MM.1S (cell line): ENCODE measurements at regions not wholly inside any gene's neighbourhood (a gene's known extent, or its start where the extent isn't known, plus 50 kb on each side); places are given as distances from the start of the nearest gene placed in this dataset.

Source experiments
- DNase-seq: peaks from one replicate; pipeline ENCODE4 v3.0.0-alpha.2; 2015
- H2AFZ ChIP-seq: fragments of 300-600 bp; sonication (generic); 2 replicates; pipeline ENCODE4 v1.6.0; 2016; ENCODE audit warnings: antibody characterized with exemption, low read length
- H3F3A ChIP-seq: fragments of 300-600 bp; sonication (generic); 2 replicates; pipeline ENCODE4 v1.6.1; 2016; ENCODE audit warnings: mild to moderate bottlenecking, antibody characterized with exemption, low read length, moderate library complexity, mixed read lengths; ENCODE audit not compliant: insufficient read depth
- H3K27ac ChIP-seq: fragments of 300-600 bp; sonication (generic); 2 replicates; pipeline ENCODE4 v1.5.1; 2016; ENCODE audit warnings: mild to moderate bottlenecking, low read length
- H3K27me3 ChIP-seq: fragments of 300-600 bp; sonication (generic); replicated peaks from 2 replicates; pipeline ENCODE4 v1.6.0; 2016; ENCODE audit warnings: low read length; ENCODE audit not compliant: insufficient read depth
- H3K36me3 ChIP-seq: fragments of 300-600 bp; sonication (generic); replicated peaks from 2 replicates; pipeline ENCODE4 v1.6.1; 2016; ENCODE audit warnings: mild to moderate bottlenecking, low read length, mixed read lengths; ENCODE audit not compliant: insufficient read depth
- H3K4me1 ChIP-seq: fragments of 300-600 bp; sonication (generic); 2 replicates; pipeline ENCODE4 v1.6.1; 2016; ENCODE audit warnings: low read length, mixed read lengths
- H3K4me2 ChIP-seq: fragments of 300-600 bp; sonication (generic); 2 replicates; pipeline ENCODE4 v1.6.0; 2016; ENCODE audit warnings: low read depth, low read length
- H3K4me3 ChIP-seq: fragments of 300-600 bp; sonication (generic); 2 replicates; pipeline ENCODE4 v1.5.1; 2016; ENCODE audit warnings: low read length, mixed read lengths
- H3K79me2 ChIP-seq: fragments of 300-600 bp; sonication (generic); 2 replicates; pipeline ENCODE4 v1.6.1; 2016; ENCODE audit warnings: mixed run types, low read length, mixed read lengths
- H3K9ac ChIP-seq: fragments of 300-600 bp; sonication (generic); 2 replicates; pipeline ENCODE4 v1.6.1; 2016; ENCODE audit warnings: low read length, mixed read lengths
- H3K9me2 ChIP-seq: fragments of 300-600 bp; sonication (generic); replicated peaks from 2 replicates; pipeline ENCODE4 v1.6.1; 2016; ENCODE audit warnings: mild to moderate bottlenecking, low read length, mixed read lengths; ENCODE audit not compliant: insufficient read depth
- H3K9me3 ChIP-seq: fragments of 300-600 bp; sonication (generic); replicated peaks from 2 replicates; pipeline ENCODE4 v1.6.1; 2016; ENCODE audit warnings: mild to moderate bottlenecking, low read length, mixed read lengths; ENCODE audit not compliant: insufficient read depth
- H4K20me1 ChIP-seq: fragments of 300-600 bp; sonication (generic); 2 replicates; pipeline ENCODE4 v1.6.1; 2016; ENCODE audit warnings: mild to moderate bottlenecking, low read length, moderate library complexity, mixed read lengths; ENCODE audit not compliant: insufficient read depth
- CTCF ChIP-seq: fragments of 300-600 bp; sonication (generic); IDR thresholded peaks from 2 replicates; pipeline ENCODE4 v1.5.1; 2016; ENCODE audit warnings: antibody characterized with exemption, low read length, mixed read lengths
- EZH2 ChIP-seq: fragments of 300-600 bp; sonication (generic); optimal IDR thresholded peaks from 2 replicates; pipeline ENCODE3; 2017; ENCODE audit warnings: low read depth, mild to moderate bottlenecking, antibody characterized with exemption, low read length, mixed read lengths
- EZH2phosphoT487 ChIP-seq: fragments of 300-600 bp; sonication (generic); IDR thresholded peaks from 2 replicates; pipeline ENCODE4 v1.6.1; 2018; ENCODE audit warnings: antibody characterized with exemption, low read length

DNA sequence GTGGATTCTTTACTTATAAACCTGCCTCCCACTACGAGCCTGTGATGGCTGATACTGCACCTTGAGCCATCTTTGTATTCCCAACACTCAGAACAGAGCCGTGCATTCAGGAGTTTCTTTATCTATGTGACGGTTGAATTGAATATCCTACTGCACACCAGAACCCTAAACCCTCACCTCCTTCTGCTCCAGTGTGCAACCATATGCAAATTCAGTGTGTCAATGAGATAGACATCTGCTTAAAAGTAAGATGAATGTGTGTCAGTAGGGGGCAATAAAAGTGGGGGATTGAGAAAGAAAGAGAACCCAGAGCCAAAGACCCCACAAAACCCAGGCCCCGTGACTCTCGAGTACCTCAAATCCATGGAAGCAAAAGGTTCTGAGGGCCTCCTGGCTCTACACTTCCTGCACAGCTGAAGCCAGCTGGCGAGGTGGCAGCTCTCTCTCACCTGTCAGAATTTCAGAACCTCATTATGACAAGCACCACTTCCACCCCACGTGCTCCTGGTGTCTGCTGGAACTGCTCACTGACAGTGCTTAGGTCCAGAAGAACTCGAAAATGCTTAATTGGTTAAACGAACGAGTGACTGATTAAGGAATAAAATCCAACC is 143.3 kb upstream of the GPR26 start:
- peak; percentile 49 for DNase-seq
- TF ChIP-seq CTCF (no peak), EZH2 (no peak), EZH2phosphoT487 (no peak)
- Histone ChIP-seq H3K4me1 (peaks cover 10% of the 10 kb centered on the region), H3K4me2 (peak overlapping the region; percentile 13; the same call in 1 of the 2 replicates), H3K27ac (peak overlapping the region; percentile 37; the same call in 1 of the 2 replicates), H3K4me3 (no peak overlapping the region), H3K36me3 (no peaks in the 10 kb centered on the region), H2AFZ (peak overlapping the region; percentile 57), H3K79me2 (no peaks in the 10 kb centered on the region), H3K9me3 (no peaks in the 10 kb centered on the region), H3K9me2 (no peaks in the 10 kb centered on the region), H4K20me1 (no peaks in the 10 kb centered on the region), H3K9ac (no peak overlapping the region), H3K27me3 (no peaks in the 10 kb centered on the region), H3F3A (no peaks in the 10 kb centered on the region)

DNA sequence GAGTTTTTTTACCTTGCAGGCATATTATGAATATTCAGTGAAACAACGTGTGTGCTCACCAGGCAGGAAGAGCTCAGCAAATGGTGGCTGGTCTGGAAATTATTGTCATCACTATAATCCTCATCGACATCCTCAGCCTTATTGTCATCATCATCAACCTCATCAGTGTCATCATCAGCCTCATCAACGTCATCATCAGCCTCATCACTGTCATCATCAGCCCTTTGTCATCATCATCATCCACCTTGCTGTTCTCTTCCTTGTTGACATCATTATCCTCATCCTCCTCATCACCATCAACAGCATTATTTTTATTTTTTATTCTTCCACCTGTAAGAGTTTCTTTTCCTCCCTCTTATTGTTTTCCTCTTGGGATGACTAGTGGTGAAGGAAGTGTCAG is 142.3 kb upstream of the GPR26 start:
- H3K27me3 ChIP-seq, result no peaks in the 10 kb centered on the region
- H3F3A ChIP-seq, result no peaks in the 10 kb centered on the region
- no peaks in the 10 kb centered on the region for H3K9me2 ChIP-seq
- no peaks in the 10 kb centered on the region for H3K9me3 ChIP-seq
- no peak for DNase-seq
- H4K20me1 ChIP-seq, result no peaks in the 10 kb centered on the region
- no peak overlapping the region for H3K4me2 ChIP-seq
- H2AFZ ChIP-seq, result no peak overlapping the region
- no peak overlapping the region for H3K4me3 ChIP-seq
- H3K36me3 ChIP-seq, result no peaks in the 10 kb centered on the region
- H3K9ac ChIP-seq, result no peak overlapping the region
- H3K79me2 ChIP-seq, result no peaks in the 10 kb centered on the region
- peaks cover 10% of the 10 kb centered on the region for H3K4me1 ChIP-seq
- H3K27ac ChIP-seq, result no peak overlapping the region
- no peak for TF ChIP-seq CTCF
- no peak for TF ChIP-seq EZH2
- TF ChIP-seq EZH2phosphoT487, result no peak

- Histone ChIP-seq H3F3A (no peaks in the 10 kb centered on the region), H3K27ac (no peak overlapping the region)
These were observed 139.6 kb upstream of the GPR26 start for GRCh38 chr10:123526356-123527064.

More at GRCh38 chr10:123526356-123527064, 139.6 kb upstream of the GPR26 start:
- Histone ChIP-seq H3K9me3 (no peaks in the 10 kb centered on the region), H3K4me1 (peaks cover 13% of the 10 kb centered on the region), H3K79me2 (no peaks in the 10 kb centered on the region), H4K20me1 (no peaks in the 10 kb centered on the region), H3K9ac (no peak overlapping the region), H3K4me3 (no peak overlapping the region), H3K4me2 (no peak overlapping the region), H3K27me3 (no peaks in the 10 kb centered on the region), H3K9me2 (no peaks in the 10 kb centered on the region), H2AFZ (no peak overlapping the region), H3K36me3 (no peaks in the 10 kb centered on the region)
- DNase-seq, result no peak
- TF ChIP-seq CTCF (no peak), EZH2 (no peak), EZH2phosphoT487 (no peak)
